NCI-H146 treated with DMSO at 0.1 percent for 48 hours (cell line): ENCODE measurements at regions not wholly inside any gene's neighbourhood (a gene's known extent, or its start where the extent isn't known, plus 50 kb on each side); places are given as distances from the start of the nearest gene placed in this dataset.
"Not testable (repeated sequence)": the region's sequence is repeated elsewhere in the genome, so short reads cannot be mapped to it uniquely, and the experiment has no call there.

Experiments
- DNase-seq: peaks from one replicate; lab custom pipeline; 2025; ENCODE audit not compliant: unreplicated experiment; lab: John Stamatoyannopoulos, UW

GRCh38 chr10:2387672-2388071, 650.3 kb upstream of the ADARB2 start:
- DNase-seq: no peak

- no peak for DNase-seq
These were observed 649.9 kb upstream of the ADARB2 start for GRCh38 chr10:2387261-2387660.

- DNase-seq: no peak
These were observed 642.9 kb upstream of the ADARB2 start for GRCh38 chr10:2380218-2380617.

GRCh38 chr10:2367083-2367482, 629.8 kb upstream of the ADARB2 start:
- DNase-seq: no peak

- DNase-seq: no peak
These were observed 629.1 kb upstream of the ADARB2 start for GRCh38 chr10:2366264-2366931.

DNA sequence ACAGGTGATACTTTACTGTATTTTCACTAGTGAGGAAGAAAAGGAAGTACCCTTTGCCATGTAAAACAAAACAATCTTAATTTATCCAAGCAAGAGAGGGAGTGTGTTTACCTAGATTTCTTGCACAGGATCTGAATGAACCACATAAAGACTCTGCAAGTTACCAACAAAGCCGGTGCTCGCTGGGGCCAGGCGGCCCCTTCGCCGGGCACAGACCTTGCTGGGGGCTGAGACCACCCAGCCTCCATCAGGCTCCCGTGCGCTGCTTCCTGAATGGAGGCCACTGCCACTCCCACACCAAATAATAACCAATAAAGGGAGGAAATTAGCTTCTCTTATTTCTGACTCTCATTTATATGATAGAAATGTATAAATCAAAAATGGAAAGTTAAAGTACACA, 625.0 kb upstream of the ADARB2 start:
- DNase-seq: no peak

GRCh38 chr10:2358586-2358985, 621.3 kb upstream of the ADARB2 start:
- no peak for DNase-seq

GRCh38 chr10:2356670-2357069, 619.3 kb upstream of the ADARB2 start:
- no peak for DNase-seq

GRCh38 chr10:2351566-2351965, 614.2 kb upstream of the ADARB2 start:
- no peak for DNase-seq

- DNase-seq: no peak
These were observed 604.9 kb upstream of the ADARB2 start for GRCh38 chr10:2342206-2342605.

GRCh38 chr10:2340831-2341647, 603.7 kb upstream of the ADARB2 start:
- no peak for DNase-seq

- no peak for DNase-seq
These were observed 598.3 kb upstream of the ADARB2 start for GRCh38 chr10:2335626-2336025.

GRCh38 chr10:2334575-2334974, 597.2 kb upstream of the ADARB2 start:
- DNase-seq: no peak

DNA sequence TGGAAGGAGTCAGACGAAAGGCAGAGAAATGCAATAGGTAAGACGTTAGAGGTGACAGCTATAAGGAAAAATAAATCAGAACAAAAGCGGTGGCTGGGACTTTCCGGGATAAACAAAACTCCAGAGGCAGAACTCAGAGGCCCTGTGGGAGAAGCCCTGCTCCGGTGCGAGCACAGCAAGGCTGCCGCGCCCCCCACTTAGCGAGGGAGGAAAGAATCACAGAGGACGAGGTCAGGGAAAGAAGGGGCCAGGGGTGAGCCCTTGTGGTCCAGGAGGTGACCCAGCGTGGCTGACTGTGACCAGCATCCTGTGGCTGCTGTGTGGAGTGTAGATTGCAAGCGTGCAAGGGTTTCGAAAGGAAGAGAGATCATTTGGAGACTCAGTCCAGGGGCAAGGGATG, 591.8 kb upstream of the ADARB2 start:
- DNase-seq: no peak

DNA sequence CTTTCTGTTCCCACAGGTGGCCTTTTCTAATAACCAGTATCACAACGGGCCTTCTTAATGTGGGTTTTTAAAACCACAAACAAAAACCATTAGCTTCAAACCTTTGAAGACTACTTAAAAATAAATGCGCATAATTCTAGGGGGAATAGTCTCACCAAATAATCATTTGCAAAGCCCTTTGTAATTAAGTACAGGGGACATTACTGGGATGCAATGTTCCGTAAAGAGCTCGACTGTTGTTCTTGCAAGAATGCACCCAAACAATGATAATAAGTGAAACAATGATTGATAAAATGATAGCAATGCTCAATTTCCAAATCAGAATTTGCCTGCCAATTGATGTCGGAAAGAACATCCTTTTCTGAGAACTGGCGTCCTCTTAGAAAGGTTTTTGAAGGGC, 589.1 kb upstream of the ADARB2 start:
- DNase-seq: no peak

GRCh38 chr10:2315045-2315485, 577.7 kb upstream of the ADARB2 start:
- not testable (repeated sequence) for DNase-seq

- no peak for DNase-seq
These were observed 568.8 kb upstream of the ADARB2 start for GRCh38 chr10:2306081-2306480.

DNA sequence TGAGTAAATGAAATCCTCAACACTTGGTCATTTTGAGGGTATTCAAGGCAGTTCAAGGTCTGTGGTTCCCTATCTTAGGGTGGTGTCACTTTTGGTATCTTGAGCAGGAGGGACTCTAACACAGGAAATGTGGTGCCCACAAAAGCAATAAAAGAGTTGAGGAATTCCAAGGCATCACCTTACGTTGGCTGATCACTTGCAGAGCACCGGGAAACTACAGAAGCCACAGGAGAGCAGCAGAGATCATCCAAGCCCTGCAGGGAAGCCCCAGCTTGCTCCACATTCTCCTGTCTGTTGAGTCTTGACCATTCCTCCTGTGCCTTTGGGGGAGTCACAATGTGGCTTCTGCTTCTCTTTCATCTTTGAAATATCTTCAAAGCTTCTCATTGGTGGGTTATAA, 565.8 kb upstream of the ADARB2 start:
- no peak for DNase-seq

DNA sequence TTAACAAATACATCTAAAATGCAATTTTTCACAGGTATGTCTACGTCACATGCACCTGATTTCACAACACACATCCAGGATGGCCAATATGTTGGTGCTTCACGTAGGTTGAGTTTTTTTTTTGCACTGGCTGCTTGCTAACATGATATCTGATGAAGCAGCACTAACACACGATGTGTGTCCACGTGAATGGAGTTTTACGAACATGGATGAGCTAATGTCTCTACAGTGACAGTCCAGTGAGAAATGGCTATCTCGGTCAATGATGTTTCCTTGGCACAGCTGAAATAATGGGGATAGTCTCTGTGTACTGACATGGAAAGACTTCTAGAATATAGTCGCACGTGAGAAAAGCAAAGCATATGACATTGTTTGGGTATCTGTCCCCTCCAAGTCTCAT, 563.9 kb upstream of the ADARB2 start:
- no peak for DNase-seq

- no peak for DNase-seq
These were observed 562.9 kb upstream of the ADARB2 start for GRCh38 chr10:2300231-2300630.

DNA sequence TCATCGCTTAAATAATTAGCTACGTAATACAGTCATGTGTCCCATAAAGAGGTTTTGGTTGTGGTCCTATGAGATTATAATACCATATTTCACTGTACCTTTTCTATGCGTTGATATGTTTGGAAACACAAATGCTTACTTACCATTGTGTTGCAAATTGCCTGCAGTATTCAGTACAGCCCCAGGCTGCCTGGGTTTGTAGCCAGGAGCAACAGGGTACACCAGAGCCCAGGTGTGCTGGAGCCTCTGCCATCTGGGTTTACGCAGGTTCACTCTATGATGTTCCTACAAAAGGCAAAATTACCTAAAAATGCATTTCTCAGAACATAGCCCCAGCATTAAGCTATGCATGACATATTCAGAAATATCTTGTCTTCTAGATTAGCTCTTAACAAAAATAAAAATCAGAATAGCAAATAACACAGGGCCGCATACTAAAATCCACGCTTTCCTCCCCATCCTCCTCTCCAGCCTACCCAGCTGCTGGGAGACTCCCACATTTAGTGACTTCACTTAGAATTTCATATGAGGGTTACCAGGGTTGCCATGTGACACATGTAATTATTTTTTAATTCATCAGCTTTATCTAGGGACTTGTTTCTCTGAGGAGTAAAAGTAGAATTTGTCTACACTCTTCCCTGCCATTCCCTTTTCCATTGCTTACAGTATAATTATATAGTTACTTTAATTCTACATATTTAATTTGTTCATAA, 559.0 kb upstream of the ADARB2 start:
- no peak for DNase-seq

DNA sequence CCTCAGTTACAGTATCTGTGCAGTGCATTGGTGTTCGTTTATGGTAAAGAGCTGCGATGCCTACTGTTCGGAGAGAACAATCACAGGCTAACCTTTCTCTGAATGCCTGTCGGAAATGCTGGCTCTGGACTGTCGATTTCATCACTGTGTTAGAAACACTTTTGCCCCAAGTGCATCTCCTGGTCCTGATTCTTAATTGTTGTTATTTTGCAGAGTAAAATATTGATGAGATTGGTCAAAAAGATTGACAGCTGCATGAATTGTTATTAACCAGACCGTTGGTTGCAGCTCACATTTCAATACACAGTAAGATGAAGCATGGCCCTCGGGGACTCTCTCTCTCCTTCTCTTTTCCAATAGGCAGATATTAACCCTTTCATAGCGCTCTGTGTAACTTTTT, 557.4 kb upstream of the ADARB2 start:
- DNase-seq: no peak
